ENCODE measurements at regions not wholly inside any gene's neighbourhood (a gene's known extent, or its start where the extent isn't known, plus 50 kb on each side); places are given as distances from the start of the nearest gene placed in this dataset.

GRCh38 chr4:137674066-137674465 is 141.8 kb upstream of the PCDH18 start:
- POLR2A ChIA-PET: no interaction called here
- H3K36me3 ChIP-seq (ENCODE audit: control insufficient read depth in 2 of 2, insufficient read depth in 1 of 2, low read length in 2 of 2): no peaks in the 10 kb centered on the region
- TF ChIP-seq ZNF529 (tag by site-specific recombination; IDR thresholded peaks at IDR 0.05; ENCODE audit: insufficient replicate concordance) (no peak), ZBTB6 (tag by site-specific recombination; IDR thresholded peaks at IDR 0.05) (no peak), ZNF658 (tag by site-specific recombination; IDR thresholded peaks at IDR 0.05) (no peak), ZNF830 (tag by site-specific recombination; IDR thresholded peaks at IDR 0.05; ENCODE audit: low read depth) (no peak), ZNF133 (tag by site-specific recombination; IDR thresholded peaks at IDR 0.05) (no peak), ZNF341 (tag by site-specific recombination; IDR thresholded peaks at IDR 0.05; ENCODE audit: low read depth) (no peak), ZBTB17 (tag by site-specific recombination; IDR thresholded peaks at IDR 0.05) (no peak), PRDM6 (tag by site-specific recombination; IDR thresholded peaks at IDR 0.05) (no peak), WT1 (tag by site-specific recombination; IDR thresholded peaks at IDR 0.05) (no peak), ZNF174 (tag by site-specific recombination; IDR thresholded peaks at IDR 0.05) (no peak), ZNF580 (tag by site-specific recombination; IDR thresholded peaks at IDR 0.05) (no peak), ZNF10 (tag by site-specific recombination; IDR thresholded peaks at IDR 0.05) (no peak), ZNF747 (tag by site-specific recombination; IDR thresholded peaks at IDR 0.05) (no peak), ZBTB8A (tag by site-specific recombination; IDR thresholded peaks at IDR 0.05) (no peak), GLI4 (tag by site-specific recombination; IDR thresholded peaks at IDR 0.05) (no peak), SCRT1 (tag by site-specific recombination; IDR thresholded peaks at IDR 0.05; ENCODE audit: borderline replicate concordance) (no peak)
- CTCF ChIA-PET: no interaction called here
- no peak overlapping the region for H3K4me3 ChIP-seq (ENCODE audit: low read depth, low read length)
- no peaks in the 10 kb centered on the region for H3K9me3 ChIP-seq (ENCODE audit: control insufficient read depth, insufficient read depth, low read depth, low read length)
- H3K4me1 ChIP-seq (ENCODE audit: control insufficient read depth, insufficient read depth, low read length): no peaks in the 10 kb centered on the region
- H3K27ac ChIP-seq (ENCODE audit: extremely low read depth, low read depth, low read length): no peak overlapping the region

GRCh38 chr4:137668885-137669545 is 136.7 kb upstream of the PCDH18 start:
- H3K27ac ChIP-seq (ENCODE audit: extremely low read depth, low read depth, low read length): no peak overlapping the region
- H3K4me1 ChIP-seq (ENCODE audit: control insufficient read depth, insufficient read depth, low read length): no peaks in the 10 kb centered on the region
- H3K4me3 ChIP-seq (ENCODE audit: low read depth, low read length): no peak overlapping the region
- H3K36me3 ChIP-seq (ENCODE audit: control insufficient read depth in 2 of 2, insufficient read depth in 1 of 2, low read length in 2 of 2): no peaks in the 10 kb centered on the region
- H3K9me3 ChIP-seq (ENCODE audit: control insufficient read depth, insufficient read depth, low read depth, low read length): no peaks in the 10 kb centered on the region
- POLR2A ChIA-PET: no interaction called here
- CTCF ChIA-PET: no interaction called here
- TF ChIP-seq ZNF521 (tag by site-specific recombination; IDR thresholded peaks at IDR 0.05) (no peak), ZSCAN5A (tag by site-specific recombination; IDR thresholded peaks at IDR 0.05) (no peak), ZNF639 (tag by site-specific recombination; IDR thresholded peaks at IDR 0.05) (no peak)

All from HEK293 (cell line).